ENCODE measurements at regions not wholly inside any gene's neighbourhood (a gene's known extent, or its start where the extent isn't known, plus 50 kb on each side); places are given as distances from the start of the nearest gene placed in this dataset.

DNA sequence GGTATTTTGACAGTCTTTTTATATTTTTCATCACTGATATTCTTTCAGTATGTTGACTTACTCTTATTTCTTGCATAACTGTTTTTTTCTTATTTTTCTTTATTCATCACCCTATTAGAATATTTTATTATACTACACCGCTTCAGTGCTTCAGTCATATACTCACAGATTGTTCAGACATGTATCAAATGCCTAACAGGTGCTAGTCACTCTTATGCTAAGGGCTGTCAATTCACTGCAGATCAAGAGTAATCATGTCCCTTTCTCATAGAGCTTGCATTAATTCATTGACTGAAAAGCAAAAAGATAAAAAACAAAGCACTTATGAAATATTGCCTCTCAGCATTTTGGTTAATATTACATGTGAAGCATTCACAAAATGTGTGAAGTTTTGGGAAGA is 1435.6 kb downstream of the STIM2 start:
- TF ChIP-seq, protein P1, sequence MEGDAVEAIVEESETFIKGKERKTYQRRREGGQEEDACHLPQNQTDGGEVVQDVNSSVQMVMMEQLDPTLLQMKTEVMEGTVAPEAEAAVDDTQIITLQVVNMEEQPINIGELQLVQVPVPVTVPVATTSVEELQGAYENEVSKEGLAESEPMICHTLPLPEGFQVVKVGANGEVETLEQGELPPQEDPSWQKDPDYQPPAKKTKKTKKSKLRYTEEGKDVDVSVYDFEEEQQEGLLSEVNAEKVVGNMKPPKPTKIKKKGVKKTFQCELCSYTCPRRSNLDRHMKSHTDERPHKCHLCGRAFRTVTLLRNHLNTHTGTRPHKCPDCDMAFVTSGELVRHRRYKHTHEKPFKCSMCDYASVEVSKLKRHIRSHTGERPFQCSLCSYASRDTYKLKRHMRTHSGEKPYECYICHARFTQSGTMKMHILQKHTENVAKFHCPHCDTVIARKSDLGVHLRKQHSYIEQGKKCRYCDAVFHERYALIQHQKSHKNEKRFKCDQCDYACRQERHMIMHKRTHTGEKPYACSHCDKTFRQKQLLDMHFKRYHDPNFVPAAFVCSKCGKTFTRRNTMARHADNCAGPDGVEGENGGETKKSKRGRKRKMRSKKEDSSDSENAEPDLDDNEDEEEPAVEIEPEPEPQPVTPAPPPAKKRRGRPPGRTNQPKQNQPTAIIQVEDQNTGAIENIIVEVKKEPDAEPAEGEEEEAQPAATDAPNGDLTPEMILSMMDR (IDR thresholded peaks at IDR 0.05) = no peak
- no peak for TF ChIP-seq ZFX (IDR thresholded peaks at IDR 0.05; ENCODE audit: borderline replicate concordance)
